ENCODE measurements at regions not wholly inside any gene's neighbourhood (a gene's known extent, or its start where the extent isn't known, plus 50 kb on each side); places are given as distances from the start of the nearest gene placed in this dataset.

DNA sequence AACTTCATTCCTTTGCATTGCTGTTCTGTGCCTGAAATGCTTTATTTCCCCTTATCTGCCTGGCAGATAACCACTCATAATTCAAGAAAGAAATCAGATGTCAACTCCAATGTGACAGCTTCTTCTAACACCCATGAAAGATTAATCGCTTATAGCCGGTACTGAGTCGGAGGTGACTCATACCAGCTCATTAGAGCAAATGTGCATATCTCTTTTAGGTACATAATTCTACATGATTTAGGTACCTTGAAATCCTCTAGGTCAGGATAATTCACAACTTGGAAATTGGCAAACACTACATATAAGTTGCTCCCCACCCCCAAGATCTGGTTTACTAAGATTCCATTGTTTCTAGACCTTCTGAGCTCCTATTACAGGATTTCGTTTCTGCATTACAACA lies 554.4 kb upstream of the SORCS1 start:
- TF ChIP-seq SP1 (IDR thresholded peaks at IDR 0.05) (no peak), FOXK2 (IDR thresholded peaks at IDR 0.05) (no peak)

All from HEK293T (cell line).